ENCODE measurements at regions not wholly inside any gene's neighbourhood (a gene's known extent, or its start where the extent isn't known, plus 50 kb on each side); places are given as distances from the start of the nearest gene placed in this dataset.

DNA sequence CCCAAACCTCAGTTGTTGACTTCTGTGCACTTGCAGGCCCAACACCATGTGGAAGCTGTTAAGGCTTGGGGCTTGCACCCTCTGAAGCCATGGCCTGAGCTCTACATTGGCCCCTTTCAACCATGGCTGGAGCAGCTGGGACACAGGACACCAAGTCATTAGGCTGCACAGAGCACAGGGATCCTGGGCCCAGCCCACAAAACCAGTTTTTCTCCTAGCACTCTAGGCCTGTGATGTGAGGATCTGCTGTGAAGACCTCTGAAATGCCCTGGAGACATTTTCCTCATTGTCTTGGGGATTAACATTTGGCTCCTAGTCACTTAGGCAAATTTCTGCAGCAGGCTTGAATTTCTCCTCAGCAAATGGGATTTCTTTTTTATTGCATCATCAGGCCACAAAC, 1255.7 kb downstream of the ZPLD1 start:
- no peak for DNase-seq

GRCh38 chr3:103693831-103694230, 1259.0 kb downstream of the ZPLD1 start:
- DNase-seq: no peak

- no peak for DNase-seq
Measured at GRCh38 chr3:103698646-103699045, 1263.8 kb downstream of the ZPLD1 start.

- no peak for DNase-seq
Measured at GRCh38 chr3:103699228-103699627, 1264.4 kb downstream of the ZPLD1 start.

DNA sequence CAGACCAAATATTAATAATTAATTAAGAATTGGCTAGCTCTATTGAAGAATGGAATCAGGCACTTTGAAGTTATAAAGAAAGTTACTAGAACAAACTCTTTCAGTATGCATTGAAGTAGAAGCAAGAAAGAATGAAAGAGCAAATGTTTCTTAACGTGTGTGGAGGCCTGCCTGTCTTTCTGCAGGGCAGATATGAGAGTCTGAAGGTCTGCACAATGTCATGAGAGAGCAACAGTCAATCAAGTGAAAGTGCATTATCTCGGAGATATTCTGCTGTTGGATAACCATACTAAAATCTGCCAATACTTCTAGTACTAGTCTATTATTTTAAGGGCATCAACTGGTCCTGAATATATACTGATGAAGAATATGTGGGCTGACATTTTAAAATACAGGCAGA, 1270.8 kb downstream of the ZPLD1 start:
- no peak for DNase-seq

GRCh38 chr3:103706671-103707070, 1271.9 kb downstream of the ZPLD1 start:
- DNase-seq: no peak

GRCh38 chr3:103711670-103712069, 1276.9 kb downstream of the ZPLD1 start:
- no peak for DNase-seq

GRCh38 chr3:103712320-103713008, 1277.6 kb downstream of the ZPLD1 start:
- no peak for DNase-seq

DNA sequence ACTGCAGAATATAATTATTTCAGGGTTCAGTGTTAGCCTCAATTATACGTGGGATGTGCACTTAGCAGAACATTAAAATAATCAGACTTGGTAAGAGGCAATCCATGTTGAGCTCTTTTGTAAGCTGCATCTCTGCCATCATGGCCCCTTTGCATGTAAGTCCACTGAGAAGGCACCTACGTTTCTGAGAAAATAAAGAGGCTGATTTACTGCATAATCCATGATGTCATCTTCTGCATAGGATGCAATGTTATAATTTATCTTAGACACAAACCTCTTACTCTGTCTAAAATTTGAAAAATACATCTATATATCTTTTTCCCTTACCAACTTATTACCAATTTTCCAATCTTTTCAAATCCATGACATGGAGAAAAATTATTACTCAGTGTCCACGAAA, 1294.7 kb downstream of the ZPLD1 start:
- DNase-seq: no peak

DNA sequence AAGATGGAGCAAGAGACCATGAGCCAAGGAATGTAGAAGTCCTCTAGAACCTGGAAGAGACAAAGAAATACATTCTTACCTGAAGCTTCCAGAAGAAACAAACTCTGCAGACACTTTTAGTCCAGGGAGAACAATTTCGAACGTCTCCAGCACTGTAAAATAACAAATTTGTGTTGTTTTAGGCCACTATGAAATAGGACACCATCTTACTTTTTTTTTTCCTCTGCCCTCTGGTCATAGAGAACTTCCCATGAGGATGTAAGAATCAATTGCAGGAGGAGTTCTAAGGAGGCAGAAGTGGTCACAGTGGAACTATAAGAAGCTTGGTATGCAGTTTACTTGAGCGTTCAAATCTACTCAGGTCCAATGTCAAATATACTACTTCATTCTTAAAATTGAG, 1295.9 kb downstream of the ZPLD1 start:
- DNase-seq: no peak

GRCh38 chr3:103752986-103753385, 1318.2 kb downstream of the ZPLD1 start:
- no peak for DNase-seq

- no peak for DNase-seq
Measured at GRCh38 chr3:103767635-103768034, 1332.8 kb downstream of the ZPLD1 start.

DNA sequence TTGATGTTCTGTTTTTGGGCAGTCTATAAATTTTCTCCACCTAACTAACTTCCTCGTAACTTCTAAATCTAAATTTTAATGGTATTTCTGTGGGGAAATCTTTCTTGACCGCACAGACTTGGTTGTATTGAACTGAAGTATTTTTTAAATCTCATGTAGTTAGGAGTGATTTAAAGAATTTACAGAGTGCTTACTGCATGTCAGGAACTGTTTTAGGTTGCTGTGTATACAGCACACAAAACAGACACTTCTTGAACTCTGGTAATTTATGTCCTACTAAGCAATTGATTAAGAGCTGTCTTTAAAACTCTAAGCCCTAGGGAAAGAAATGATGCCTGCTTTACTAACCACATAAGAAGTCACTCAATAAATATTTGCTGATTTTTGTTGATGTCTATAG, 1350.2 kb downstream of the ZPLD1 start:
- no peak for DNase-seq

DNA sequence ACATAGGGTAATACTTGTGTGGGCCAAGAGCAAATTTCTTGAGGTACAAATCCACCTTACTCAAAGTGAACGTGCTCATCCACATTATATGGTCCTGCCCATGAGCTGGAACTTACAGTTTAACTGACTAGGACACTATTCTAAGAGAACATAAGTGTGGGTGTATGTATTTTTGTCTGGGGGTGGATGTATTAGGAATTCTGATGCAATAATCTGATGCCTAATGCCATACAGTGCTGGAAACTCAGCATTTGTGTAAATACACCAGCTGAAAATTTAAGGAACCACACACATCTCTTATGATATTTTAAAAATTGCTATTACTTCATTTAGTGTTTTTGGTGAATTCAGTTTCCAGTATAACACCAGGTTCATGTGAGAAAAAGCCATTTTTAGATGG, 1350.7 kb downstream of the ZPLD1 start:
- DNase-seq: no peak

DNA sequence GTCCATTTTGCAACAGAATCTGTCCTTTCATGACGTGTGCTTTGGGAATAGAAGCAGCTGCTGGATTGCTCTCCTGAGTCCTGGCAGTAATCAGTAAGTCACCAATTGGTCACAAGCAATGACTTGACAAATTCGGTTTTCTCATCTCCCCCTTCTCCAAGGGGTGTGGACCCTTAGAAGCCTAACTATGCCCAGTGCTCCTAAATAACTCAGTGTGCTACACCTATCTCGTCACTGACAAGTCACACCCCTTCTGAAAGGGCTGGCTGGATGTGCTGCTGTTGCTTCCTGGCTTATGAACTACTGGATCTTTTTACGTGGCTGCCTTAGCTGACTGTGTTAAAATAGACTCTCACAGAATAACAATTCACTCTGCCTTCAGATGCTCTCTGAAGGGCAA, 1351.5 kb downstream of the ZPLD1 start:
- no peak for DNase-seq

GRCh38 chr3:103787164-103787871, 1352.5 kb downstream of the ZPLD1 start:
- DNase-seq: no peak

DNA sequence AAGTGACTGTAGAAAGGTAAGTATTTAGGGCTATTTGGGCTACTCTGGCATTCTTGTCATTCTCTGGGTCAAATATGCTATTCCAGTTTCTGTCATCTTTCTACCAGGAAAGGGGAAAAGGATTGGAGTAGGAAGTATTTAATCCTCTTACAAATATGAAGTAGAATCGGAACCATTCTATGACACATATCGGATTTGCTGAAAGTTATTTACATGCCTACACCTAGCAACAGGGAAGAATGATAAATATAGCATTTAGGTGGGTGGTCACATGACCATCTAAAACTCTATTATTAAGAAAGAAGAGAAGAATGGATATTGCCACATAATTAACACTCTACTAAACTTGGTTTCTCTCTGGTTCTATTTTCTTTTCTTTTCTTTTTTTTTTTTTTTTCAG, 1353.1 kb downstream of the ZPLD1 start:
- no peak for DNase-seq

DNA sequence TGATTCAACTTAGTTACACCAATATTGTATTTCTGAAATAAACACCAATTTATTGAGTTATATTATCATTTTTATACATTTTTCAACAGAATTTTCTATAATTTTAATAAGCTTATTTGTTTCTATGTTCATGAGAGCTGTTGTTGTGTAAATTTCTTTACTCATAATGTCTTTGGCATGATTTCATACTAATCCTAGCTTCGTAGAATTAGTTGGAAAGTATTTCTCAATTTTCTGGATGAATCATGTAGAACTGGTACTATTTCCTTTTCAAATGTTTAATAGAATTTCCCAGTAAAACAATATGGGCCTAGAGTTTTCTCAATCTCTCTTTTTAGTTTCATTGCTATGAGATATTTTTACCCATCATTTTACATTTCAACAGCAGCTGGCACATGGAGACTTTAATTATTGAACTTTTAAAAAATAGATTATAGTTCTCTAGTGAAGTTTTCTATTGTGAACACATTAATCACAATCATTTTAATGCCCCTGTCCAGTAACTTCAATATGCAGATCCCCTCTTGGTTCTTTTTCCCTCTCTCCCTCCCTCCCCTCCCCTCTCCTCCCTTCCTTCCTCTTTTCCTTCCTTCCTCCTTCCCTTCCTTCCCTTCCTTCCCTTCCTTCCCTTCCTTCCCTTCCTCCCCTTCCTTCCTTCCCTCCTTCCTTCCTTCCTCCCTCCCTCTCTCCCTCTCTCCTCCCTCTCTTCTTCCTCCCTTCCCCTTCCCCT, 1357.1 kb downstream of the ZPLD1 start:
- DNase-seq: no peak

DNA sequence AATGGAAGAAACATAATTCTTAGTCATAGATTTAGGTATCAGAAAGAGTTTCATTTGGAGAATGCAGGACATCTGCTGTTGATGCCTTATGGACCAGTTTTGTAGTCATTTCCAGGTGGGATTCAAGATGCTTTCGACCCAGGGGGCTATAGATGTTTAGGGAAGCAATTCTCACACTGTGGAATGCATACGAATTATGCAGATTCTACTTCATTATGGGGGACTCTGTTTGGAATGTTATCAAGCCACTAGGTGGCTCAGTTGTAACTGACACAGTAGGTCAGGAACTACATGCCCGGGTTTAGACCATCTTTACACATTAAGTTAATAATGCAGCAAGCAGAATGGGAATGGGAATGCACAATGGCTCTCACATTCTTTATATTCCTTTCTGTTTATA, 1359.8 kb downstream of the ZPLD1 start:
- no peak for DNase-seq

GRCh38 chr3:103796068-103796467, 1361.3 kb downstream of the ZPLD1 start:
- no peak for DNase-seq

- DNase-seq: no peak
Measured at GRCh38 chr3:103803787-103804186, 1369.0 kb downstream of the ZPLD1 start.

DNA sequence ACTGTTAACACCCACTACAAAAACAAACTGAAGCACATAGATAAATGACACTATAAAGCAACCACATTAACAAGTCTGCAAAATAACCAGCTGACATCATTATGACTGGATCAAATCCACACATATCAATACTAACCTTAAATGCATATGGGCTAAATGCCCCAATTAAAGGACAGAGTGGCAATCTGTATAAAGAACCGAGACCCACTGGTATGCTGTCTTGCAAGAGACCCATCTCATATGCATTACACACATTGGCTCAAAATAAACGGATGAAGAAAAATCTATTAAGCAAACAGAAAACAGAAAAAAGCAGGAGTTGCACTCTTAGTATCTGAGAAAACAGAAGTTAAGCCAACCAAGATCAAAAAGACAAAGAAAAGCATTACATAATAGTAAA, 1375.4 kb downstream of the ZPLD1 start:
- no peak for DNase-seq

DNA sequence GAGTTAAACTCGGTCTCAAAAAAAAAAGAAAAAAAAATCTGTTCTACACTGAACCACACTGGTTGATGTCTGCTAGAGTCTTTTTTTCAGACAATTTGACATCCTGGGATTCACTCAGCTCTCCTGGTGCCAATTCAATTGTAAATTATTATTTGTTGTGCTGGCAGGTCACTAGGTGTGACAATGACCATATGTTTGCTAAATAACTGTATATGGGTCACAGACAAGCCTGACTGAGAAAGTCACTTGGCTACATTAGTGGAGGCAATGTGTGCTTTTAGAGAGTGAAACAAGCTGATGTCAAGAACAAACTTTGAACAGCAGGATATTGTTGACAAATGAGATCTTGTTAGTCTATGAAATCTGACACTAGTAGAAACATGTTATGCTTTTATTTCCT, 1379.1 kb downstream of the ZPLD1 start:
- DNase-seq: no peak

- DNase-seq: no peak
Measured at GRCh38 chr3:103818398-103818797, 1383.6 kb downstream of the ZPLD1 start.

Data from hematopoietic multipotent progenitor cell treated with erythropoietin and hydrocortisone succinate and interleukin-3 and kit ligand, for 8 days (in vitro differentiated cells).